H1 (cell line): ENCODE measurements at regions not wholly inside any gene's neighbourhood (a gene's known extent, or its start where the extent isn't known, plus 50 kb on each side); places are given as distances from the start of the nearest gene placed in this dataset.

Source experiments
- CHD1 ChIP-seq: IDR thresholded peaks from 2 replicates; pipeline ENCODE4 v1.6.1; 2012; ENCODE audit warnings: low read depth, low read length, improper control_type of control experiment
- EP300 ChIP-seq, 2 experiments: IDR thresholded peaks; 1 replicate in 1 of 2; 2 replicates in 1 of 2; pipeline ENCODE4 v1.6.1; 2011 to 2012; ENCODE audit warnings: low read depth in 2 of 2, low read length in 2 of 2, mild to moderate bottlenecking in 2 of 2, borderline replicate concordance in 1 of 2, inconsistent platforms in 1 of 2, moderate library complexity in 1 of 2
- POLR2A ChIP-seq, 2 experiments: IDR thresholded peaks; 1 replicate in 1 of 2; 2 replicates in 1 of 2; pipeline ENCODE4 v1.6.1; 2011; ENCODE audit warnings: low read depth in 2 of 2, low read length in 2 of 2, mild to moderate bottlenecking in 2 of 2; ENCODE audit errors: control extremely low read depth in 1 of 2
- TF ChIP-seq, protein P1 (sequence below), 3 experiments: IDR thresholded peaks; 1 replicate in 2 of 3; 2 replicates in 1 of 3; pipeline versions ENCODE4 v1.5.1 to v1.6.1; 2011; ENCODE audit warnings: low read length in 3 of 3, mild to moderate bottlenecking in 3 of 3, inconsistent platforms in 2 of 3, low read depth in 1 of 3, moderate library complexity in 1 of 3; ENCODE audit not compliant: insufficient read depth in 1 of 3; ENCODE audit errors: control extremely low read depth in 1 of 3
- TF ChIP-seq, protein P2 (sequence below): IDR thresholded peaks from 2 replicates; pipeline ENCODE4 v1.6.1; 2012; ENCODE audit warnings: inconsistent platforms

DNA sequence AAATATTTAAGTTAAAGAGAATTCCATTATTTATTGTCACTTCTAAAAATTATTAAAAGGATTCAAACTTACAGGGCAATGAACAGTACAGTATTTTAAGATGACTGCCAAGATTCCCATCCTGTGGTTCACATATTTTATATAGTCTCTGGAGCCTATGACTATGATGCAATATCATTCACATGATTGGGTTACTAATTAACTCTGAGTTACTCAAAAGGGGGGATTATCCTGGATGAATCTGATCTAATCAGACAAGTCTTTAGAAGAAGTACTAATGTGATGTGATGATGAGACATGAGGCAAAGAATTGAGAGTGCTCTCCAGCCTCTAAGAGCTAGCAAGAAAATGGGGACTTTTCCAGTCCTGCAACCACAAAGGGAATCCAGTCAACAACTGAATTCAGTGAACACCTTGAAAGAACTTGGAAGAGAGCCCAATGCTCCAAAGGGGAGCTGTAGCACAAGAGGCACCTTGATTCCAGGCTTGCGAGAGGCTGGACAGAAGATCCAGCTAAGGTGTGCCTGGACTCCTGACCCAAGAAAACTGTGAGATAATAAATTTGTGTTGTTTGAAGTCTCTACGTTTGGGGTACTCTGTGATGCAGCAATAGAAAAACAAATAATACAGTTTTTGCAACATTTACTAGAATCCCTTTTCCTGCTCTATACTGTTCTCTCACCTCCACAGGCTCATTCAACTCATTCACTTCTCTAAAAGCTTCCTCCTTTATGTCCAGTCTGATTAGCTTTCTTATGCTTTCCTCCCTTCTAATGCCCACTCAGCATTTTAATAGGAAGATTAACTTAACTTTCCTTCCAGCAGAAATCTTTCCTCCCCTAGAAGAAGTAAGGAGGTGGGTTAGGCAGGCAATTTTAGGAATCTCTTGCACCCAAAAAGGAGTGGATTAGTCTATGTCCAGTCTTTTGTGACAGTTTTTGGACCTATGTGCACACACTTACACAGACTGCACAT lies 133.8 kb upstream of the LCORL start:
- TF ChIP-seq, protein P1, sequence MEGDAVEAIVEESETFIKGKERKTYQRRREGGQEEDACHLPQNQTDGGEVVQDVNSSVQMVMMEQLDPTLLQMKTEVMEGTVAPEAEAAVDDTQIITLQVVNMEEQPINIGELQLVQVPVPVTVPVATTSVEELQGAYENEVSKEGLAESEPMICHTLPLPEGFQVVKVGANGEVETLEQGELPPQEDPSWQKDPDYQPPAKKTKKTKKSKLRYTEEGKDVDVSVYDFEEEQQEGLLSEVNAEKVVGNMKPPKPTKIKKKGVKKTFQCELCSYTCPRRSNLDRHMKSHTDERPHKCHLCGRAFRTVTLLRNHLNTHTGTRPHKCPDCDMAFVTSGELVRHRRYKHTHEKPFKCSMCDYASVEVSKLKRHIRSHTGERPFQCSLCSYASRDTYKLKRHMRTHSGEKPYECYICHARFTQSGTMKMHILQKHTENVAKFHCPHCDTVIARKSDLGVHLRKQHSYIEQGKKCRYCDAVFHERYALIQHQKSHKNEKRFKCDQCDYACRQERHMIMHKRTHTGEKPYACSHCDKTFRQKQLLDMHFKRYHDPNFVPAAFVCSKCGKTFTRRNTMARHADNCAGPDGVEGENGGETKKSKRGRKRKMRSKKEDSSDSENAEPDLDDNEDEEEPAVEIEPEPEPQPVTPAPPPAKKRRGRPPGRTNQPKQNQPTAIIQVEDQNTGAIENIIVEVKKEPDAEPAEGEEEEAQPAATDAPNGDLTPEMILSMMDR (IDR thresholded peaks at IDR 0.05; ENCODE audit: control extremely low read depth in 1 of 3, insufficient read depth in 1 of 3, low read depth in 1 of 3, low read length in 3 of 3) = no peak
- no peak for TF ChIP-seq POLR2A (IDR thresholded peaks at IDR 0.05; ENCODE audit: control extremely low read depth in 1 of 2, low read depth in 2 of 2, low read length in 2 of 2)
- TF ChIP-seq, protein P2, sequence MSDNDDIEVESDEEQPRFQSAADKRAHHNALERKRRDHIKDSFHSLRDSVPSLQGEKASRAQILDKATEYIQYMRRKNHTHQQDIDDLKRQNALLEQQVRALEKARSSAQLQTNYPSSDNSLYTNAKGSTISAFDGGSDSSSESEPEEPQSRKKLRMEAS = no peak
- no peak for TF ChIP-seq CHD1
- TF ChIP-seq EP300 (IDR thresholded peaks at IDR 0.05; ENCODE audit: borderline replicate concordance in 1 of 2, low read depth in 2 of 2, low read length in 2 of 2) = no peak
